ENCODE measurements at regions not wholly inside any gene's neighbourhood (a gene's known extent, or its start where the extent isn't known, plus 50 kb on each side); places are given as distances from the start of the nearest gene placed in this dataset.

DNA sequence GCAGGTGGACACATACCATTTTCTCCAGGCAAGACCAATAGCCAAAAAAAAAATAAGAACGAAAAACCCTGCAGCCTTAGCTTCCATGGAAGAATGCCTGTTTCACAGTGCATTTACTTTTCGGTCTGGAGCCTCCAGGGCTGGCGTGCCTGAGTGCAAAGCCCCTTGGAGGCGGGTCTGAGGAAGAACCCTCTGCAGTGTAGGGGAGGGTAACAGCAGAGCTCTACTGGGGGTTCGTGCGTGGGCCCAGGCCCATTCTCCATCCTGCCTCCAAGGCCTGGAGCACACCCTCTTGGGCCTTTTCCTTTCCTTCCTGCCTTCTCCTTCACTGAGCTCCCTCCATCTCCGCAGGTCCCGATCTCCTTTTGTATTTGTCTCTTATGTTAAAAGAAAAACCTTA lies 172.3 kb upstream of the GLI3 start:
- Histone ChIP-seq H3K18ac (ENCODE audit: extremely low read depth, low read length) (no peak overlapping the region), H3K27me3 (replicated peaks in 1 of 4; ENCODE audit: control insufficient read depth in 3 of 4, extremely low read depth in 1 of 4, insufficient read depth in 3 of 4, low read length in 3 of 4) (no peaks in the 10 kb centered on the region), H4K20me1 (replicated peaks in 1 of 2; ENCODE audit: control insufficient read depth in 1 of 2, insufficient read depth in 2 of 2, low read length in 2 of 2) (no peaks in the 10 kb centered on the region), H2BK20ac (ENCODE audit: low read length) (no peak overlapping the region), H2BK120ac (replicated peaks; ENCODE audit: low read depth, low read length) (no peak overlapping the region), H3K4me1 (replicated peaks in 1 of 4; ENCODE audit: control insufficient read depth in 3 of 4, insufficient read depth in 4 of 4, low read length in 3 of 4) (no peaks in the 10 kb centered on the region), H3K79me1 (ENCODE audit: low read depth, low read length) (no peaks in the 10 kb centered on the region), H3K56ac (replicated peaks; ENCODE audit: insufficient read length, low read depth, low read length) (no peak overlapping the region), H3K36me3 (ENCODE audit: control insufficient read depth in 2 of 4, insufficient read depth in 4 of 4, low read length in 3 of 4) (no peaks in the 10 kb centered on the region), H3K23ac (ENCODE audit: insufficient read length) (no peak overlapping the region), H3K14ac (ENCODE audit: insufficient read length) (no peak overlapping the region), H3K4me2 (ENCODE audit: insufficient read depth in 1 of 2, low read depth in 2 of 2, low read length in 2 of 2) (no peak overlapping the region), H3K4me3 (ENCODE audit: extremely low read depth in 1 of 4, insufficient read depth in 2 of 4, low read depth in 3 of 4, low read length in 4 of 4) (no peak overlapping the region), H3K4ac (replicated peaks; ENCODE audit: insufficient read length, low read depth, low read length) (no peak overlapping the region), H2BK12ac (ENCODE audit: low read depth, low read length) (no peak overlapping the region), H3K23me2 (ENCODE audit: low read depth, low read length) (no peaks in the 10 kb centered on the region), H4K91ac (replicated peaks; ENCODE audit: insufficient read length, low read length) (no peak overlapping the region), H4K8ac (ENCODE audit: extremely low read depth, insufficient read depth, low read length) (no peak overlapping the region), H2AK5ac (ENCODE audit: low read depth, low read length) (no peak overlapping the region), H2AFZ (ENCODE audit: low read length) (no peak overlapping the region), H3K79me2 (ENCODE audit: control insufficient read depth in 1 of 2, insufficient read depth in 2 of 2, low read length in 2 of 2) (no peaks in the 10 kb centered on the region), H2BK15ac (ENCODE audit: low read length) (no peak overlapping the region), H3K27ac (ENCODE audit: low read depth, low read length) (no peak overlapping the region), H3K9ac (replicated peaks in 1 of 4; ENCODE audit: extremely low read depth in 1 of 4, low read depth in 3 of 4, low read length in 3 of 4) (no peak overlapping the region), H2BK5ac (ENCODE audit: low read depth, low read length) (no peak overlapping the region), H4K5ac (ENCODE audit: insufficient read length, low read depth, low read length) (no peak overlapping the region), H3K9me3 (ENCODE audit: insufficient read depth in 2 of 2, low read depth in 1 of 2, low read length in 1 of 2) (no peaks in the 10 kb centered on the region)
- CTCF ChIA-PET (ENCODE audit: partially characterized antibody) = interaction anchor here (1.0 to 1.8 kb wide), 5 partner anchors 8 to 467 kb away, joined by 3 to 4 read pairs (median 3); no protein-coding TSS in a partner anchor
- DNase-seq (ENCODE audit: low read depth in 1 of 2, low spot score in 2 of 2) (no peak), FAIRE-seq (no peak)
- POLR2A ChIA-PET (ENCODE audit: partially characterized antibody) = interaction anchor here (0.6 kb wide), 1 partner anchor 614 kb away, joined by 3 read pairs; no protein-coding TSS in a partner anchor
- 93% methylated on average over 8 of the region's 8 CpGs; no CpG with 5 or more reads in 1 of the 2 experiments for WGBS, 2 experiments (ENCODE audit: extremely low coverage in 1 of 2, insufficient coverage in 1 of 2, insufficient read length in 1 of 2, insufficient replicate concordance in 2 of 2, low coverage in 1 of 2, low lambda C conversion rate in 2 of 2, missing lambda C conversion rate in 1 of 2)
- no peak for TF ChIP-seq EP300 (IDR thresholded peaks at IDR 0.05; ENCODE audit: borderline replicate concordance in 1 of 2, low read depth in 2 of 2, low read length in 2 of 2)
- no peak for TF ChIP-seq SAP30 (IDR thresholded peaks at IDR 0.05; ENCODE audit: insufficient read depth, insufficient replicate concordance, low read length)
- TF ChIP-seq CBX8 (IDR thresholded peaks at IDR 0.05; ENCODE audit: borderline replicate concordance, low read depth, low read length) = no peak
- TF ChIP-seq RFX5 (IDR thresholded peaks at IDR 0.05; ENCODE audit: borderline replicate concordance, low read depth, low read length) = no peak
- no peak for TF ChIP-seq CREB1 (IDR thresholded peaks at IDR 0.05)
- TF ChIP-seq NANOG (IDR thresholded peaks at IDR 0.05; ENCODE audit: insufficient read depth, low read depth, low read length, poor library complexity, severe bottlenecking) = no peak
- no peak for TF ChIP-seq CTBP2 (IDR thresholded peaks at IDR 0.05; ENCODE audit: borderline replicate concordance, insufficient read depth, insufficient read length, low read length)

All from H1 (cell line).